ENCODE measurements at regions not wholly inside any gene's neighbourhood (a gene's known extent, or its start where the extent isn't known, plus 50 kb on each side); places are given as distances from the start of the nearest gene placed in this dataset.

DNA sequence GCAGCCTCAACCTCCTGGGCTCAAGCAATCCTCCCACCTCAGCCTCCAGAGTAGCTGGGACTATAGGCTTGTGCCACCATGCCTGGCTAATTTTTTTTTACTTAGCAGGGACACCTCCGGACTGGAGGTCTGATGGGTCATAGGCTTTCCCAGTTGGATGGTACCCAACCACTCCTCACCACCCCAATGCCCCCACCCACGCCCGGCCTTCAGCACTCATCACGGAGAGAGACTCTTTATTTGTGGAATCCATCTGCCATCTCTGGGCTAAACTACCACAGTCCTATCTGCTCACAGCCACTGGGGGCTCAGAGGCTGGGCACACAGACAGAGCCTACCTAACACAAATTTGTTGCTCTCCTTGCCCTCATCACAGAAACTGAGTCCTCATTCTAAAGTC lies 58.3 kb upstream of the STXBP1 start:
- TF ChIP-seq, protein P1, sequence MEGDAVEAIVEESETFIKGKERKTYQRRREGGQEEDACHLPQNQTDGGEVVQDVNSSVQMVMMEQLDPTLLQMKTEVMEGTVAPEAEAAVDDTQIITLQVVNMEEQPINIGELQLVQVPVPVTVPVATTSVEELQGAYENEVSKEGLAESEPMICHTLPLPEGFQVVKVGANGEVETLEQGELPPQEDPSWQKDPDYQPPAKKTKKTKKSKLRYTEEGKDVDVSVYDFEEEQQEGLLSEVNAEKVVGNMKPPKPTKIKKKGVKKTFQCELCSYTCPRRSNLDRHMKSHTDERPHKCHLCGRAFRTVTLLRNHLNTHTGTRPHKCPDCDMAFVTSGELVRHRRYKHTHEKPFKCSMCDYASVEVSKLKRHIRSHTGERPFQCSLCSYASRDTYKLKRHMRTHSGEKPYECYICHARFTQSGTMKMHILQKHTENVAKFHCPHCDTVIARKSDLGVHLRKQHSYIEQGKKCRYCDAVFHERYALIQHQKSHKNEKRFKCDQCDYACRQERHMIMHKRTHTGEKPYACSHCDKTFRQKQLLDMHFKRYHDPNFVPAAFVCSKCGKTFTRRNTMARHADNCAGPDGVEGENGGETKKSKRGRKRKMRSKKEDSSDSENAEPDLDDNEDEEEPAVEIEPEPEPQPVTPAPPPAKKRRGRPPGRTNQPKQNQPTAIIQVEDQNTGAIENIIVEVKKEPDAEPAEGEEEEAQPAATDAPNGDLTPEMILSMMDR (conservative IDR thresholded peaks at IDR 0.05; ENCODE audit: low read depth, low read length) = no peak
- DNase-seq (ENCODE audit: low read depth) = no peak

GRCh38 chr9:127554966-127555839 lies 56.9 kb upstream of the STXBP1 start:
- peak overlapping the region; percentile 21 for H3K4me3 ChIP-seq (ENCODE audit: low read depth, low read length)
- TF ChIP-seq, protein P1 (conservative IDR thresholded peaks at IDR 0.05; ENCODE audit: low read depth, low read length) = no peak
- DNase-seq (ENCODE audit: low read depth) = no peak

More for the DNA sequence above, 58.3 kb upstream of the STXBP1 start:
- H3K4me3 ChIP-seq (ENCODE audit: low read depth, low read length) = no peak overlapping the region

DNA sequence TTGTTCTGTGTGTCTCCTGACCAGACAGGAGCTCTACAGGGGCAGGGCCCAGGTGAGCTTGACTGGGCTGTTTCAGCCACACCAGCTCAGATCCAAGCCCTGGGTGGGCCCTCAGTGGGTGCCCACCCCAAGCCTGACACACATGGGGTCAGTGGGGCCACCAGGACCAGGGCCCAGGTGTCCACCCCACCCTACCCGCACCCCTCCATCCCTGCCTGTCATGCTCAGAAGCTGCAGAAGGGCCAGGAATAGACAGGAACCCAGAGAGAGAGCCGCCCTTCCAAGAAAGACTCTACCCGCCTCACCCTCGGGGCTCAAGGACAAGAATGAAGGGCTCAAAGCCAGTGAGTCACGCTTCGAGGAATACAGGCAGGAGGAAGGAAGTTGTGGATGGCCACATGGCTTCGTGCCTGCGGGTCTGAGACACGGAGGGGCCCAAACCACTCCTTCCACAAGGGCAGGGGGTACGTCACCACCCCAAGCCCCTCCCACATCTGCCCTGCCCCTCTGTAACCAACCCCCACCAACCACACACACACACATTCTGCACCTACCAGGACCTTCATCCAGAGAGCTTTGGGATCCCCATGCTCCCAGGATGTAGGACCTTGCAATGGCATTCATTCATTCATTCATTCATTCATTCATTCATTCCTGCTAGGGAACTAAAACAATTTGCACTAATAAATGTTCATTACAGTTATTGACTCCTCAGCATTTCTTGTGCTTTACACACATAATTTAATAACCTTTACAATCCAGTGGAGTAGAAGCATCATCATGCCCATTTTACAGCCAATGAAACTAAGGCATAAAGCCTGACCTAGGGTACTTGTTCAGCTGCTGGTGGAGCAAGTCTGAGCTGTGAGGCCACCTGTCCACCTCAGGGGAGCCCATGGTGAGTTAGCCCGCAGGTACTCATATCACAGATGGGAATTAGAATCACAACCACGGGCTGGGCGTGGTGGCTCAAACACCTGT lies 55.9 kb upstream of the STXBP1 start:
- TF ChIP-seq, protein P1 (conservative IDR thresholded peaks at IDR 0.05; ENCODE audit: low read depth, low read length) = no peak
- peak overlapping the region; percentile 21 for H3K4me3 ChIP-seq (ENCODE audit: low read depth, low read length)
- DNase-seq (ENCODE audit: low read depth) = no peak

- DNase-seq (ENCODE audit: low read depth) = no peak
- TF ChIP-seq, protein P1 (conservative IDR thresholded peaks at IDR 0.05; ENCODE audit: low read depth, low read length) = no peak
- H3K4me3 ChIP-seq (ENCODE audit: low read depth, low read length) = no peak overlapping the region
Measured at GRCh38 chr9:127556871-127557270, 55.2 kb upstream of the STXBP1 start.

DNA sequence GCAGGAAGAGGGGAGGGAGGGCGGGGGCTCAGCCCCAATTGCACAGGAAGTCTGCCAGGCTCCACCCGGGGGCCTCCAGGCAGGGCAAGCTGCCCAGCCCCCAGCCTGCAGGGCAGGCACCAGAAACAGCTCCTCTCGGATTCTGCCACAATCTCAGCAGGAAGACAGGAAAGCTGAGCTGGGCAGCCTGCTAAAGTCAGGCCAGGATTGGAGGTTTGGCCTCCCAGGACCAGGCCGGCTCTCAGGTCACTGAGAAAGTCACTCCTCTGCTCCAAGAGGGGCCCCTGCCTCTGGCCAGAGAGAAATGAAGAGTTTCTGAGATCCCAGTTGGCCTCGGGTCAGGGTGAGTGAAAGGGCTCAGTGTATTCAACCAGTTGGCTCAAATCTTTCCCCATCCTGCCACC lies 54.6 kb upstream of the STXBP1 start:
- DNase-seq (ENCODE audit: low read depth) = no peak
- TF ChIP-seq, protein P1 (conservative IDR thresholded peaks at IDR 0.05; ENCODE audit: low read depth, low read length) = no peak
- H3K4me3 ChIP-seq (ENCODE audit: low read depth, low read length) = peak overlapping the region; percentile 2

DNA sequence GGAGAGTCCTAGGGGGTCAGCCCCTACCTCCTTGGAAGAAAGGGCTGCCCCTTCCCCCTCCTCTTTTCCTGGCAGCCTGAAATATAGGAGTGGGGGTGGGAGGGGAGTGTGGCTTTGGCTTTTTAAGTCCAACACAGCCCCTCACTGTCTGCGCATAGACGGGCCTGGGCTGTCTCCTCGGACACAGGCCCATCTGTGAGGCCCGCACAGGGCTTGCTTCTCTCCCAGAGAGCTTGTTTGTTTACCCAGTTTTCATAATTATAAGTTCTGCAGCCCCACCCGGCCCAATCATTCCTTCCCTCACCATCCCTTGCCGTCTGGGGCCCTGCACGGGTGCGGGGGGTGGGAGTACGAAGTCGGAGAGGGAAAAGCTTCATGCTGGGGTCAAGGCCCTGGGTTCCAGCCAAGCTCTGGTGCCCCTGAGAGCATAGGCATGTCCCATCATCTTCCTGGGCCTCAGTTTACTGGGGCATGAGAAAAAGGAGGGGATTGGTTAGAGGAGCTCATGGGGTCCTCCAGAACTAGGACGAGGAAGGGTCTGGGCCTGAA lies 54.0 kb upstream of the STXBP1 start:
- no peak for DNase-seq (ENCODE audit: low read depth)
- no peak overlapping the region for H3K4me3 ChIP-seq (ENCODE audit: low read depth, low read length)
- TF ChIP-seq, protein P1 (conservative IDR thresholded peaks at IDR 0.05; ENCODE audit: low read depth, low read length) = no peak

All from epithelial cell of proximal tubule (primary cell).